H9 (cell line): ENCODE measurements at regions not wholly inside any gene's neighbourhood (a gene's known extent, or its start where the extent isn't known, plus 50 kb on each side); places are given as distances from the start of the nearest gene placed in this dataset.

ENCODE experiments used
- DNase-seq: peaks from one replicate; pipeline ENCODE4 v3.0.0-alpha.2; 2017
- H2AFZ ChIP-seq: one replicate; pipeline ENCODE4 v1.6.1; 2013; ENCODE audit warnings: mild to moderate bottlenecking, low read length, control low read depth, moderate library complexity
- H2AK5ac ChIP-seq: 2 replicates; pipeline ENCODE4 v1.6.1; 2013; ENCODE audit warnings: low read length, control low read depth, mixed read lengths; ENCODE audit not compliant: insufficient read length
- H2BK120ac ChIP-seq: one replicate; pipeline ENCODE4 v1.6.1; 2013; ENCODE audit warnings: low read depth, mild to moderate bottlenecking, low read length, control low read depth, inconsistent platforms; ENCODE audit not compliant: poor library complexity, severe bottlenecking
- H2BK12ac ChIP-seq: 2 replicates; pipeline ENCODE4 v1.6.1; 2013; ENCODE audit warnings: low read length, control low read depth, mixed read lengths, low read depth; ENCODE audit not compliant: insufficient read length
- H2BK15ac ChIP-seq: 2 replicates; pipeline ENCODE4 v1.6.1; 2013; ENCODE audit warnings: low read depth, low read length, control low read depth
- H2BK20ac ChIP-seq: one replicate; pipeline ENCODE4 v1.6.1; 2013; ENCODE audit warnings: low read depth, mild to moderate bottlenecking, low read length, control low read depth, inconsistent platforms; ENCODE audit not compliant: poor library complexity, severe bottlenecking
- H2BK5ac ChIP-seq: 2 replicates; pipeline ENCODE4 v1.6.1; 2013; ENCODE audit warnings: low read length, control low read depth, mixed read lengths; ENCODE audit not compliant: insufficient read length
- H3K14ac ChIP-seq: 2 replicates; pipeline ENCODE4 v1.6.1; 2013; ENCODE audit warnings: low read length, control low read depth; ENCODE audit not compliant: insufficient read depth
- H3K18ac ChIP-seq: 2 replicates; pipeline ENCODE4 v1.6.1; 2013; ENCODE audit warnings: low read depth, mild to moderate bottlenecking, mixed read lengths, low read length, control low read depth; ENCODE audit not compliant: insufficient read length
- H3K23ac ChIP-seq: 2 replicates; pipeline ENCODE4 v1.6.1; 2013; ENCODE audit warnings: low read length, control low read depth, mixed read lengths, low read depth; ENCODE audit not compliant: insufficient read length
- H3K23me2 ChIP-seq: 2 replicates; pipeline ENCODE4 v1.6.1; 2013; ENCODE audit warnings: low read depth, mild to moderate bottlenecking, mixed read lengths, low read length, control low read depth; ENCODE audit not compliant: insufficient read length, poor library complexity, severe bottlenecking
- H3K27ac ChIP-seq: 2 replicates; pipeline ENCODE4 v1.5.1; 2013; ENCODE audit warnings: low read length, control low read depth, mixed read lengths, low read depth; ENCODE audit not compliant: insufficient read length
- H3K27me3 ChIP-seq: 2 replicates; pipeline ENCODE4 v1.6.1; 2013; ENCODE audit warnings: low read length, control low read depth, inconsistent platforms; ENCODE audit not compliant: insufficient read depth
- H3K4ac ChIP-seq: 2 replicates; pipeline ENCODE4 v1.6.1; 2013; ENCODE audit warnings: low read depth, mild to moderate bottlenecking, control low read depth, inconsistent platforms, low read length, moderate library complexity
- H3K4me1 ChIP-seq: 2 replicates; pipeline ENCODE4 v1.6.1; 2013; ENCODE audit warnings: low read length, control low read depth, inconsistent platforms; ENCODE audit not compliant: insufficient read depth
- H3K4me2 ChIP-seq: 2 replicates; pipeline ENCODE4 v1.6.1; 2013; ENCODE audit warnings: low read length, control low read depth, mixed read lengths; ENCODE audit not compliant: insufficient read length, insufficient read depth
- H3K56ac ChIP-seq: 2 replicates; pipeline ENCODE4 v1.6.1; 2013; ENCODE audit warnings: low read depth, mild to moderate bottlenecking, mixed read lengths, low read length, control low read depth; ENCODE audit not compliant: insufficient read length
- H3K79me1 ChIP-seq: 2 replicates; pipeline ENCODE4 v1.6.1; 2013; ENCODE audit warnings: low read depth, mild to moderate bottlenecking, moderate library complexity, low read length, control low read depth, inconsistent platforms; ENCODE audit not compliant: insufficient read depth, poor library complexity, severe bottlenecking
- H3K79me2 ChIP-seq: 2 replicates; pipeline ENCODE4 v1.6.1; 2013; ENCODE audit warnings: low read length, control low read depth, inconsistent platforms; ENCODE audit not compliant: insufficient read depth
- H3K9ac ChIP-seq: 2 replicates; pipeline ENCODE4 v1.6.1; 2013; ENCODE audit warnings: low read length, control low read depth, mixed read lengths; ENCODE audit not compliant: insufficient read length; ENCODE audit errors: extremely low read depth
- H3K9me3 ChIP-seq: one replicate; pipeline ENCODE4 v1.6.1; 2013; ENCODE audit warnings: low read depth, low read length, inconsistent platforms; ENCODE audit not compliant: control insufficient read depth
- H3T11ph ChIP-seq: one replicate; pipeline ENCODE4 v1.6.1; 2013; ENCODE audit warnings: mild to moderate bottlenecking, low read length, control low read depth, inconsistent platforms
- H4K20me1 ChIP-seq: one replicate; pipeline ENCODE4 v1.6.1; 2013; ENCODE audit not compliant: control insufficient read depth, insufficient read length, insufficient read depth
- H4K5ac ChIP-seq: 2 replicates; pipeline ENCODE4 v1.6.1; 2013; ENCODE audit warnings: low read depth, mild to moderate bottlenecking, mixed read lengths, low read length, control low read depth; ENCODE audit not compliant: insufficient read length
- H4K8ac ChIP-seq: replicated peaks from 2 replicates; pipeline ENCODE4 v1.6.1; 2013; ENCODE audit warnings: low read length, control low read depth, mixed read lengths, low read depth; ENCODE audit not compliant: insufficient read length
- H4K91ac ChIP-seq: 2 replicates; pipeline ENCODE4 v1.6.1; 2013; ENCODE audit warnings: low read depth, mild to moderate bottlenecking, moderate library complexity, mixed read lengths, low read length, control low read depth; ENCODE audit not compliant: insufficient read length
- H3K27ac Mint-ChIP-seq, 3 experiments: 2 replicates in 2 of 3; 3 replicates in 1 of 3; pipeline ENCODE4 v1.8.0; 2020 to 2021; ENCODE audit warnings: mixed read lengths in 3 of 3, mild to moderate bottlenecking in 1 of 3, moderate library complexity in 1 of 3
- H3K27me3 Mint-ChIP-seq: 2 replicates; pipeline ENCODE4 v1.8.0; 2021; ENCODE audit warnings: low read depth, mild to moderate bottlenecking, moderate library complexity, mixed read lengths
- H3K36me3 Mint-ChIP-seq, 3 experiments: 2 replicates in 2 of 3; 3 replicates in 1 of 3; pipeline ENCODE4 v1.8.0; 2020 to 2021; ENCODE audit warnings: low read depth in 3 of 3, mixed read lengths in 3 of 3; ENCODE audit not compliant: insufficient read depth in 1 of 3
- H3K4me1 Mint-ChIP-seq, 2 experiments: 2 replicates each; pipeline ENCODE4 v1.8.0; 2020; ENCODE audit warnings: mixed read lengths in 2 of 2
- H3K4me3 Mint-ChIP-seq, 2 experiments: 2 replicates in 1 of 2; 3 replicates in 1 of 2; pipeline ENCODE4 v1.8.0; 2020 to 2021; ENCODE audit warnings: mild to moderate bottlenecking in 2 of 2, mixed read lengths in 2 of 2, moderate library complexity in 1 of 2
- H3K9me3 Mint-ChIP-seq, 2 experiments: 2 replicates in 1 of 2; 3 replicates in 1 of 2; pipeline ENCODE4 v1.8.0; 2020; ENCODE audit warnings: mild to moderate bottlenecking in 2 of 2, mixed read lengths in 2 of 2, moderate library complexity in 1 of 2
- WGBS: extraction: QIAGEN DNeasy Blood & Tissue Kit; methylation state at CpG from one replicate; pipeline ENCODE4 v1.1.7; 2013; ENCODE audit warnings: missing lambda C conversion rate, low lambda C conversion rate, mixed read lengths; ENCODE audit not compliant: insufficient read length; ENCODE audit errors: extremely low coverage; 5-methylcytosine and 5-hydroxymethylcytosine counted together
- TF ChIP-seq, protein P1 (sequence below): fragments of 200-600 bp; sonication (generic); conservative IDR thresholded peaks from 3 replicates; pipeline ENCODE4 v1.8.0; 2021; ENCODE audit warnings: antibody characterized with exemption, mild to moderate bottlenecking

DNA sequence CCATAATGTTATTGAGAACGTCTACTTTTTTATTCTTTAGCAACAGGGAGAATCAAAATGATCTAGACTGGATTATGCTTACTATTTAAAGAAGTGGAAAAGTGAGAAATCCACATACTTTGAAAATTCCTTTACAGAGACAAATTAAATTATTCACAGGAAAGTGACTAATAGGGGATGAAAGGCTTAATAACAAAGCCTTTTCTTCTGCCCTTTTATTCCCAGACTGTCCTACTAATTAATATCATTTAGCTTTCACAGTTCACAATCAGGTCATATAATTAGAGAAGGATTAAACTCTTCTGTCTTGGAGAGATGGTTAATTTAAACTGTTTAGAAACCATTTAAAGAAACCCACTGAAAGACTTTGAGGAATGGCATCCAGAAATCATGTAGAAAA is 58.8 kb downstream of the ARL4A start:
- Histone ChIP-seq H2BK120ac (no peak overlapping the region), H2BK12ac (no peak overlapping the region), H3K79me2 (no peaks in the 10 kb centered on the region), H4K20me1 (no peaks in the 10 kb centered on the region), H3K14ac (no peak overlapping the region), H3K56ac (no peak overlapping the region), H4K8ac (no peak overlapping the region), H3K27me3 (no peaks in the 10 kb centered on the region), H3K18ac (no peak overlapping the region), H3K23me2 (no peaks in the 10 kb centered on the region), H2AK5ac (no peak overlapping the region), H3K4me1 (peaks cover 2% of the 10 kb centered on the region; the same call in 1 of the 2 replicates), H3K4me2 (no peak overlapping the region), H3T11ph (no peak overlapping the region), H3K79me1 (no peaks in the 10 kb centered on the region), H3K4ac (no peak overlapping the region), H4K5ac (no peak overlapping the region), H3K9ac (no peak overlapping the region), H3K9me3 (no peaks in the 10 kb centered on the region), H2BK20ac (no peak overlapping the region), H4K91ac (no peak overlapping the region), H2AFZ (no peak overlapping the region), H2BK15ac (no peak overlapping the region), H2BK5ac (no peak overlapping the region), H3K23ac (no peak overlapping the region), H3K27ac (no peak overlapping the region)
- no peak overlapping the region for H3K4me3 Mint-ChIP-seq
- TF ChIP-seq, protein P1, sequence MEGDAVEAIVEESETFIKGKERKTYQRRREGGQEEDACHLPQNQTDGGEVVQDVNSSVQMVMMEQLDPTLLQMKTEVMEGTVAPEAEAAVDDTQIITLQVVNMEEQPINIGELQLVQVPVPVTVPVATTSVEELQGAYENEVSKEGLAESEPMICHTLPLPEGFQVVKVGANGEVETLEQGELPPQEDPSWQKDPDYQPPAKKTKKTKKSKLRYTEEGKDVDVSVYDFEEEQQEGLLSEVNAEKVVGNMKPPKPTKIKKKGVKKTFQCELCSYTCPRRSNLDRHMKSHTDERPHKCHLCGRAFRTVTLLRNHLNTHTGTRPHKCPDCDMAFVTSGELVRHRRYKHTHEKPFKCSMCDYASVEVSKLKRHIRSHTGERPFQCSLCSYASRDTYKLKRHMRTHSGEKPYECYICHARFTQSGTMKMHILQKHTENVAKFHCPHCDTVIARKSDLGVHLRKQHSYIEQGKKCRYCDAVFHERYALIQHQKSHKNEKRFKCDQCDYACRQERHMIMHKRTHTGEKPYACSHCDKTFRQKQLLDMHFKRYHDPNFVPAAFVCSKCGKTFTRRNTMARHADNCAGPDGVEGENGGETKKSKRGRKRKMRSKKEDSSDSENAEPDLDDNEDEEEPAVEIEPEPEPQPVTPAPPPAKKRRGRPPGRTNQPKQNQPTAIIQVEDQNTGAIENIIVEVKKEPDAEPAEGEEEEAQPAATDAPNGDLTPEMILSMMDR = no peak
- peaks cover 26 to 32% of the 10 kb centered on the region in 2 experiments for H3K4me1 Mint-ChIP-seq
- H3K36me3 Mint-ChIP-seq = peaks cover 0 to 7% (median 0%) of the 10 kb centered on the region in 3 experiments; a peak in 1 of 7 replicates
- DNase-seq = no peak
- WGBS = no CpG with 5 or more reads among the region's 1 CpG
- peaks cover 0 to 5% of the 10 kb centered on the region in 2 experiments; a peak in 1 of 5 replicates for H3K9me3 Mint-ChIP-seq
- H3K27me3 Mint-ChIP-seq = no peaks in the 10 kb centered on the region
- no peak overlapping the region for H3K27ac Mint-ChIP-seq
